ENCODE measurements at regions not wholly inside any gene's neighbourhood (a gene's known extent, or its start where the extent isn't known, plus 50 kb on each side); places are given as distances from the start of the nearest gene placed in this dataset.
A peak's percentile ranks its signal among the peaks of the same experiment; 100 is the strongest.

- DNase-seq, result no peak
Observed at GRCh38 chr21:31406510-31406909, 62.4 kb upstream of the TIAM1 start.

GRCh38 chr21:31405604-31406003, 61.5 kb upstream of the TIAM1 start:
- no peak for DNase-seq

GRCh38 chr21:31403596-31404333, 59.7 kb upstream of the TIAM1 start:
- DNase-seq, result no peak

- no peak for DNase-seq
Observed at GRCh38 chr21:31399591-31399990, 55.5 kb upstream of the TIAM1 start.

- no peak for DNase-seq
Observed at GRCh38 chr21:31398574-31398973, 54.5 kb upstream of the TIAM1 start.

- no peak for DNase-seq
Observed at GRCh38 chr21:31397939-31398338, 53.9 kb upstream of the TIAM1 start.

- DNase-seq, result peak; percentile 38 to 55
Observed at GRCh38 chr21:31397515-31397926, 53.5 kb upstream of the TIAM1 start.

GRCh38 chr21:31397030-31397429, 53.0 kb upstream of the TIAM1 start:
- DNase-seq, result no peak

GRCh38 chr21:31396399-31396798, 52.3 kb upstream of the TIAM1 start:
- DNase-seq, result no peak

- DNase-seq, result no peak
Observed at GRCh38 chr21:31395791-31396190, 51.7 kb upstream of the TIAM1 start.

GRCh38 chr21:31395268-31395667, 51.2 kb upstream of the TIAM1 start:
- no peak for DNase-seq

GRCh38 chr21:31394309-31394708, 50.2 kb upstream of the TIAM1 start:
- no peak for DNase-seq

All from NCI-H446 (cell line).